Tibial nerve (tissue), 4 donors: ENCODE measurements at regions not wholly inside any gene's neighbourhood (a gene's known extent, or its start where the extent isn't known, plus 50 kb on each side); places are given as distances from the start of the nearest gene placed in this dataset.

Experiments
- DNase-seq, 2 donors: peaks; one replicate each; pipeline ENCODE4 v3.0.0-alpha.2; 2019; ENCODE audit warnings: low spot score in 2 of 2
- H3K27ac ChIP-seq, 4 donors: fragments of 200-600 bp; sonication (generic) in 3 of 4; one replicate each; pipeline ENCODE4 v1.5.1; 2017 to 2019; ENCODE audit warnings: mild to moderate bottlenecking in 1 of 4
- H3K27me3 ChIP-seq, 2 donors: fragments of 200-600 bp; sonication (generic) in 1 of 2; one replicate each; pipeline versions ENCODE4 v1.5.1 to v1.6.0; 2017 to 2019
- H3K36me3 ChIP-seq, 3 donors: fragments of 200-600 bp; sonication (generic); one replicate each; pipeline ENCODE4 v1.5.1; 2018 to 2019
- H3K4me1 ChIP-seq, 4 donors: fragments of 200-600 bp; sonication (generic) in 3 of 4; one replicate each; pipeline ENCODE4 v1.5.1; 2017 to 2019
- H3K4me3 ChIP-seq, 4 donors: fragments of 200-600 bp; sonication (generic) in 3 of 4; one replicate each; pipeline ENCODE4 v1.5.1; 2017 to 2019; ENCODE audit warnings: mild to moderate bottlenecking in 1 of 4, moderate library complexity in 1 of 4
- H3K9me3 ChIP-seq, 4 donors: fragments of 200-600 bp; sonication (generic) in 3 of 4; one replicate each; pipeline ENCODE4 v1.5.1; 2017 to 2019
- EP300 ChIP-seq, 2 donors: sonication (generic); formaldehyde crosslinking; IDR thresholded peaks; one replicate each; pipeline ENCODE4 v1.6.1; 2017; ENCODE audit warnings: antibody characterized with exemption in 2 of 2, mild to moderate bottlenecking in 1 of 2
- POLR2A ChIP-seq, 2 donors: fragments of 450-650 bp; IDR thresholded peaks; one replicate each; pipeline ENCODE4 v1.6.1; 2017; ENCODE audit warnings: antibody characterized with exemption in 2 of 2, mild to moderate bottlenecking in 2 of 2, moderate library complexity in 2 of 2
- WGBS, 2 donors: methylation state at CpG; one replicate each; pipeline ENCODE4 v1.1.5; 2018; 5-methylcytosine and 5-hydroxymethylcytosine counted together
- TF ChIP-seq, protein P1 (sequence below), 5 experiments: fragments of 200-600 bp in 3 of 5; fragments of 450-650 bp in 2 of 5; sonication (generic) in 3 of 5; IDR thresholded peaks; one replicate each; pipeline ENCODE4 v1.5.1; 2016 to 2019; ENCODE audit warnings: antibody characterized with exemption in 5 of 5, mild to moderate bottlenecking in 3 of 5, moderate library complexity in 2 of 5

DNA sequence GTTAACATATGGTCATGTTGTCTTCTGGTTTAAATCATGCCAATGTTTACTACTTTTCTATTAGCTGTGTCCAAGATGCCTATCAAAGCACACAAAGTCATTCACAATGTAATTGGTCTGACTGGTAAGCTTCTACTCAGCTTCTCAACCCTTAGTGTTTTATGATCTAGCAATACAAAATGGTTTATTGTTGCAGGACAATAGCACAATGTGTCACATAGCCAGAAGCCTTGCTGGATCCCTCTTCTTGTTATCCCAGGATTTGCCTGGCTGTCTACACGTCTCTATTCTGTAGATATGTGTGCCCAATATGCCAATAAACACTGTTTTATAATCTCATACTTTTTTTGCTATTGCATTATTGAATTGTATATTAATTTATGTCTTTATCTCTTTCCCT is 1111.0 kb upstream of the AGA start:
- DNase-seq, result no peak
- TF ChIP-seq, protein P1, sequence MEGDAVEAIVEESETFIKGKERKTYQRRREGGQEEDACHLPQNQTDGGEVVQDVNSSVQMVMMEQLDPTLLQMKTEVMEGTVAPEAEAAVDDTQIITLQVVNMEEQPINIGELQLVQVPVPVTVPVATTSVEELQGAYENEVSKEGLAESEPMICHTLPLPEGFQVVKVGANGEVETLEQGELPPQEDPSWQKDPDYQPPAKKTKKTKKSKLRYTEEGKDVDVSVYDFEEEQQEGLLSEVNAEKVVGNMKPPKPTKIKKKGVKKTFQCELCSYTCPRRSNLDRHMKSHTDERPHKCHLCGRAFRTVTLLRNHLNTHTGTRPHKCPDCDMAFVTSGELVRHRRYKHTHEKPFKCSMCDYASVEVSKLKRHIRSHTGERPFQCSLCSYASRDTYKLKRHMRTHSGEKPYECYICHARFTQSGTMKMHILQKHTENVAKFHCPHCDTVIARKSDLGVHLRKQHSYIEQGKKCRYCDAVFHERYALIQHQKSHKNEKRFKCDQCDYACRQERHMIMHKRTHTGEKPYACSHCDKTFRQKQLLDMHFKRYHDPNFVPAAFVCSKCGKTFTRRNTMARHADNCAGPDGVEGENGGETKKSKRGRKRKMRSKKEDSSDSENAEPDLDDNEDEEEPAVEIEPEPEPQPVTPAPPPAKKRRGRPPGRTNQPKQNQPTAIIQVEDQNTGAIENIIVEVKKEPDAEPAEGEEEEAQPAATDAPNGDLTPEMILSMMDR (IDR thresholded peaks at IDR 0.05), result no peak
- TF ChIP-seq POLR2A (IDR thresholded peaks at IDR 0.05) (no peak), EP300 (IDR thresholded peaks at IDR 0.05) (no peak)
- H3K4me3 ChIP-seq, result no peak overlapping the region
- H3K27ac ChIP-seq, result no peak overlapping the region
- no peaks in the 10 kb centered on the region for H3K4me1 ChIP-seq
- no peaks in the 10 kb centered on the region for H3K27me3 ChIP-seq
- 26 to 43% methylated on average over 1 of the region's 1 CpG for WGBS, 2 donors
- H3K9me3 ChIP-seq, result no peaks in the 10 kb centered on the region
- no peaks in the 10 kb centered on the region for H3K36me3 ChIP-seq

DNA sequence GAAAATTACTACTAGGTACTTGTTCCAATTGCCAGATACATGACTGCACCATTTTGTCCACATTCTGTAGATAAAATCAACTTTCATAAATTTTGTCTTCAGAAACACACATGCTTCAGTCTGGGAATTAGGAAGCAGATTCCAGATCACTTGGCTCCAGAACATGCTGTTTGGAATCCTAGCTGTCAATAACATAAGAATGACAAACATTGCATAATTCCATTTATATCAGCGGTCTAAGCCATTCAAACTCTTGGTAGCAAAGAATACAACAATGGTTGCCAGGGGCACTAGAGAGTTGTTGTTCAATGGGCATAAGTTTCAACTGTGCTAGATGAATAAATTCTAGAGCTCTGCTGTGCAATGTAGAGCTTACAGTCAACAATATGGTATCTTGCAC is 1112.1 kb upstream of the AGA start:
- Histone ChIP-seq H3K9me3 (no peaks in the 10 kb centered on the region), H3K4me3 (no peak overlapping the region), H3K27me3 (no peaks in the 10 kb centered on the region), H3K4me1 (no peaks in the 10 kb centered on the region), H3K27ac (no peak overlapping the region), H3K36me3 (no peaks in the 10 kb centered on the region)
- no peak for TF ChIP-seq POLR2A (IDR thresholded peaks at IDR 0.05)
- no peak for TF ChIP-seq EP300 (IDR thresholded peaks at IDR 0.05)
- TF ChIP-seq, protein P1 (IDR thresholded peaks at IDR 0.05), result no peak
- DNase-seq, result no peak
- WGBS, 2 donors, result 48 to 69% methylated on average over 1 of the region's 1 CpG

DNA sequence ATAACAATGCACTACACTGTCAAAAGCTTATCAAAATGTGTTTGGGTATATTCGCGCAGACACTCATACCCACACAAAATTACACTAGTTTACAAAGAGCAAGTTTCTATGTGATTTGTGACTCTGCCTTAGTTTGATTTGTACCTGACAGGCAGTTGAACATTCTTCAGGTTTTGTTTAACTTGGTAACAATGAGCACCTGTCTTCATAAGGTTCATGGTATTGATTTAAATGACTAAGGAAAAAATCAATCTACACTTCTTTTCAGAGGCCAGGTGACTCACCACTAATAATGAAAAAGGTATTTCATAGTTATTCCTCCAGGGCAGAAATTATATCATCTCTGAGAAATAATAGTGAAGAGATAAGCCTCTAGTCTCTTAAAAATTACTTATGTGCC is 1114.6 kb upstream of the AGA start:
- TF ChIP-seq, protein P1 (IDR thresholded peaks at IDR 0.05), result no peak
- TF ChIP-seq EP300 (IDR thresholded peaks at IDR 0.05), result no peak
- no peak for TF ChIP-seq POLR2A (IDR thresholded peaks at IDR 0.05)
- Histone ChIP-seq H3K27ac (no peak overlapping the region), H3K4me1 (no peaks in the 10 kb centered on the region), H3K4me3 (no peak overlapping the region), H3K27me3 (no peaks in the 10 kb centered on the region), H3K36me3 (no peaks in the 10 kb centered on the region), H3K9me3 (no peaks in the 10 kb centered on the region)
- no peak for DNase-seq
- 67 to 98% methylated on average over 2 of the region's 2 CpGs for WGBS, 2 donors

DNA sequence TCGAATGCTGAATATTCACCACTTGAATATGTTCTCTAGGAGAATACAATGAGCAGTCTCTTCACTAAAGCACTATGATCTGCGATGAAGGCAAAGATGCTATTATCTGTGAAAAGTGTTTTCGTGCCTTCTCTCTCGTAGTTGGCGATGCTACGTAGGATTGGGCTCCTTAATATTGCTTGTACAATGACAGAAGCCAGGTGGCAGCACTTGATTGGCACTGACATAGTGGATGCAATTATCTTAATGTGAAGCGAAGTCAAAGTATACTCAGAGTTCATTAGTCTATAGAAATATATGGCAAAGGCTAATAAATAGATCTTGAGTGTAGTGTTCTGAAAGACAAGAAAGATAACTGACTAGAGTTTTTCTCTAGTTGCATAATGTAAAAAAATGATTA is 1135.7 kb upstream of the AGA start:
- DNase-seq, result no peak
- Histone ChIP-seq H3K36me3 (no peaks in the 10 kb centered on the region), H3K9me3 (no peaks in the 10 kb centered on the region), H3K4me3 (no peak overlapping the region), H3K4me1 (no peaks in the 10 kb centered on the region), H3K27me3 (no peaks in the 10 kb centered on the region), H3K27ac (no peak overlapping the region)
- WGBS, 2 donors, result 69% methylated on average over 7 of the region's 7 CpGs
- TF ChIP-seq, protein P1 (IDR thresholded peaks at IDR 0.05), result peak in 1 of 5 experiments; percentile 8
- no peak for TF ChIP-seq EP300 (IDR thresholded peaks at IDR 0.05)

DNA sequence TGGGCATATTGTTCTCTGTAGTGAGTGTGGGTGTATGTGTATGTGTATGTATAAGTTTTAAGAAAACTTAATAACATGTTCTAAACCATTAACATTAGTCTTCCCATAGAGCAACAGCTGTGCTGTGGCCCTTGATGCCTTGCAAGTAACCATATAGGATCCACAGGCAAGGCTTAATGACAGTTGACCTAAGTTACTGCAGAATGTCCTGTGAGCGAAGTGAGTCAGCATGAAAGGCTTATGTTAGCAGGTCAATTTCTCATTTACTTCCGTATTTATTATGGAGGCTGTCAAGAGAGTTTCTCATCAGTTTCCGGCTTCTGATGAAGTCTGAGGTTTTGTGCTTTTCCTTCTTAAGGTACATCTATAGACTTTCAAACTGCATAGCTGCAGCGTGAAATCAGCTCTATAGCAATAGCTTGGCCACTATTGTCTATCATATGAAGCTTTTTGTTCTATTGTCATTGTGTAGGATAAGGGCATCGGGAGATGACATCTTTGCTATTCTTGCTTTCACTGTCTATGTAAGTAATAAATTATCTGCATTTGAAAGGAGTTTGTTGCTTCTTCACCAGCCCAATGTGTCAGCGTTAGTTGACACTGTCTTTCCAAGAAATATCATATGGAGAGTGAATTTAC is 1153.4 kb upstream of the AGA start:
- TF ChIP-seq EP300 (IDR thresholded peaks at IDR 0.05) (no peak), POLR2A (IDR thresholded peaks at IDR 0.05) (no peak)
- TF ChIP-seq, protein P1 (IDR thresholded peaks at IDR 0.05), result no peak
- H3K27ac ChIP-seq, result no peak overlapping the region
- WGBS, 2 donors, result 75 to 77% methylated on average over 6 of the region's 6 CpGs
- DNase-seq, result no peak
- peaks cover 0 to 7% (median 2%) of the 10 kb centered on the region in 4 donors for H3K9me3 ChIP-seq
- H3K4me1 ChIP-seq, result no peaks in the 10 kb centered on the region
- no peak overlapping the region for H3K4me3 ChIP-seq
- no peaks in the 10 kb centered on the region for H3K27me3 ChIP-seq
- no peaks in the 10 kb centered on the region for H3K36me3 ChIP-seq
